Endodermal cell (in vitro differentiated cells): ENCODE measurements at regions not wholly inside any gene's neighbourhood (a gene's known extent, or its start where the extent isn't known, plus 50 kb on each side); places are given as distances from the start of the nearest gene placed in this dataset.

Source experiments
- DNase-seq: peaks from one replicate; pipeline ENCODE4 v3.0.0-alpha.2; 2017
- H3K27ac ChIP-seq: 2 replicates; pipeline ENCODE4 v1.5.1; 2013; ENCODE audit warnings: mild to moderate bottlenecking, low read depth, low read length, moderate library complexity
- H3K27me3 ChIP-seq: 2 replicates; pipeline ENCODE4 v1.6.1; 2013; ENCODE audit warnings: mild to moderate bottlenecking, low read length, moderate library complexity; ENCODE audit not compliant: insufficient read depth, control insufficient read depth, poor library complexity, severe bottlenecking
- H3K36me3 ChIP-seq: 2 replicates; pipeline ENCODE4 v1.7.0; 2013; ENCODE audit warnings: mild to moderate bottlenecking, low read length, moderate library complexity; ENCODE audit not compliant: control insufficient read depth, insufficient read depth
- H3K4me1 ChIP-seq: one replicate; pipeline ENCODE4 v1.7.0; 2013; ENCODE audit warnings: low read length; ENCODE audit not compliant: control insufficient read depth, insufficient read depth
- H3K4me3 ChIP-seq: 2 replicates; pipeline ENCODE4 v1.5.1; 2013; ENCODE audit warnings: mild to moderate bottlenecking, low read length, moderate library complexity
- H3K9ac ChIP-seq: 2 replicates; pipeline ENCODE4 v1.6.1; 2013; ENCODE audit warnings: mild to moderate bottlenecking, low read length, moderate library complexity; ENCODE audit not compliant: poor library complexity, severe bottlenecking; ENCODE audit errors: extremely low read depth
- H3K9me3 ChIP-seq: 2 replicates; pipeline ENCODE4 v1.6.1; 2013; ENCODE audit warnings: mild to moderate bottlenecking, low read length, moderate library complexity; ENCODE audit not compliant: control insufficient read depth
- H3K27ac Mint-ChIP-seq: 2 replicates; pipeline ENCODE4 v1.8.0; 2020; ENCODE audit warnings: mixed read lengths
- H3K27me3 Mint-ChIP-seq: 2 replicates; pipeline ENCODE4 v1.8.0; 2021; ENCODE audit warnings: mild to moderate bottlenecking, mixed read lengths; ENCODE audit not compliant: insufficient read depth
- H3K36me3 Mint-ChIP-seq: 2 replicates; pipeline ENCODE4 v1.8.0; 2020; ENCODE audit warnings: low read depth, mixed read lengths
- H3K4me1 Mint-ChIP-seq: 2 replicates; pipeline ENCODE4 v1.8.0; 2020; ENCODE audit warnings: mixed read lengths
- H3K4me3 Mint-ChIP-seq: 2 replicates; pipeline ENCODE4 v1.8.0; 2020; ENCODE audit warnings: mild to moderate bottlenecking, moderate library complexity, mixed read lengths
- H3K9me3 Mint-ChIP-seq: 2 replicates; pipeline ENCODE4 v1.8.0; 2020; ENCODE audit warnings: mild to moderate bottlenecking, mixed read lengths
- CTCF ChIP-seq: fragments of 200-600 bp; sonication (generic); conservative IDR thresholded peaks from 2 replicates; pipeline ENCODE4 v1.5.0; 2021; ENCODE audit warnings: antibody characterized with exemption, mild to moderate bottlenecking
- WGBS, 2 experiments: methylation state at CpG; one replicate each; pipeline versions ENCODE4 v1.1.5 to v1.1.7; 2013; ENCODE audit warnings: missing lambda C conversion rate in 2 of 2, mixed read lengths in 1 of 2; ENCODE audit not compliant: insufficient coverage in 1 of 2, insufficient read length in 1 of 2; 5-methylcytosine and 5-hydroxymethylcytosine counted together

DNA sequence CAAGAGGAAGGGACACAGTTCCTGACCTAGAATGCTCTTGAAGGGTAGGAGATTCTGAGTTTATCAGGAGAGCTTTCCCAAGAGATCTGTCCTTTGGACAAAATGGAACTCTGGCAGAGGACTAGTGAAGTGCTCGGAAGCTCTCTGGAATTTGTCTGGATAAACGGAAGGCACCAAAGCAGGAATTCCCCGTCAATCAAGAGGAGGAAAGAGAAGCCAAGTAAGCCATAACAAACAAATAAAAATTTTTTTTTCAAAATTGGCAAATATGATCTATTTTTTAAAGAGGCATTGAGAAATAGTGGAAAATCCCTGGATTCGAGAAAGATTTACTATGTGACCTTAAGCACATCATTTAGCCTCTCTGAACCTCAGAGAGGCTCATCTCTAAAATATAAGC, 99.2 kb downstream of the GRIN2B start:
- H3K4me1 Mint-ChIP-seq, result no peaks in the 10 kb centered on the region
- H3K4me1 ChIP-seq, result no peaks in the 10 kb centered on the region
- H3K27ac Mint-ChIP-seq, result no peak overlapping the region
- 94 to 100% methylated on average over 1 to 4 of the region's 4 CpGs for WGBS, 2 experiments
- no peak overlapping the region for H3K27ac ChIP-seq
- H3K36me3 Mint-ChIP-seq, result no peaks in the 10 kb centered on the region
- no peak overlapping the region for H3K4me3 ChIP-seq
- DNase-seq, result no peak
- no peaks in the 10 kb centered on the region for H3K27me3 ChIP-seq
- TF ChIP-seq CTCF, result no peak
- H3K9ac ChIP-seq, result no peak overlapping the region
- H3K4me3 Mint-ChIP-seq, result no peak overlapping the region
- no peaks in the 10 kb centered on the region for H3K9me3 Mint-ChIP-seq
- no peaks in the 10 kb centered on the region for H3K9me3 ChIP-seq
- peaks cover 10% of the 10 kb centered on the region for H3K27me3 Mint-ChIP-seq
- H3K36me3 ChIP-seq, result no peaks in the 10 kb centered on the region

- no peaks in the 10 kb centered on the region for H3K9me3 Mint-ChIP-seq
- 70 to 91% methylated on average over 2 to 4 of the region's 4 CpGs for WGBS, 2 experiments
- TF ChIP-seq CTCF, result no peak
- H3K9me3 ChIP-seq, result no peaks in the 10 kb centered on the region
- no peaks in the 10 kb centered on the region for H3K36me3 ChIP-seq
- peaks cover 2% of the 10 kb centered on the region for H3K4me1 ChIP-seq
- H3K36me3 Mint-ChIP-seq, result no peaks in the 10 kb centered on the region
- no peak overlapping the region for H3K4me3 Mint-ChIP-seq
- no peak overlapping the region for H3K27ac ChIP-seq
- H3K4me1 Mint-ChIP-seq, result peaks cover 8% of the 10 kb centered on the region
- peaks cover 4% of the 10 kb centered on the region for H3K27me3 Mint-ChIP-seq
- no peak overlapping the region for H3K4me3 ChIP-seq
- no peak overlapping the region for H3K27ac Mint-ChIP-seq
- H3K9ac ChIP-seq, result no peak overlapping the region
- H3K27me3 ChIP-seq, result no peaks in the 10 kb centered on the region
- no peak for DNase-seq
These were observed 100.8 kb downstream of the GRIN2B start for GRCh38 chr12:13880613-13881012.

DNA sequence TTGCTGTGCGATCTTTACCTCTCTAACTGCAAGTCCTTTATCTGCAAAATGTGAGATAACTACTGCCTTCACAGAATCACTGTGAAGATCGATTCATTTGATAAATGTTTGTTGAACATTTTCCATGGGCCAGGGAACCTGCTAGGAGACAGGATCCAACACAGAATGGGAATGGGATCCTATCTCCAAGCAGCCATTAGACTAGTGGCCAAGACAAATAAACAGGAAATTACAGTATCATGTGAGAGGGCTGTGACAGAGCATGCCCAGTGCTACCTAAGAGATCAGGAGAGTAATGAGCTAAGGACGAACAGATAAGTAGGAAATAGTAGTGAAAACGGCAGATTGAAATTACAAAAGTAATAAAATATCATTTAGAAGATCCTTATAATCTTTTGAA, 105.7 kb downstream of the GRIN2B start:
- no peak overlapping the region for H3K4me3 Mint-ChIP-seq
- 93 to 100% methylated on average over 2 to 4 of the region's 4 CpGs for WGBS, 2 experiments
- peak; percentile 21 for TF ChIP-seq CTCF
- H3K27me3 Mint-ChIP-seq, result peaks cover 10% of the 10 kb centered on the region
- peaks cover 2% of the 10 kb centered on the region for H3K4me1 ChIP-seq
- H3K9ac ChIP-seq, result no peak overlapping the region
- no peak overlapping the region for H3K4me3 ChIP-seq
- H3K36me3 Mint-ChIP-seq, result no peaks in the 10 kb centered on the region
- H3K27ac Mint-ChIP-seq, result no peak overlapping the region
- H3K9me3 ChIP-seq, result no peaks in the 10 kb centered on the region
- no peak for DNase-seq
- H3K36me3 ChIP-seq, result no peaks in the 10 kb centered on the region
- H3K27me3 ChIP-seq, result no peaks in the 10 kb centered on the region
- peaks cover 10% of the 10 kb centered on the region for H3K4me1 Mint-ChIP-seq
- H3K27ac ChIP-seq, result no peak overlapping the region
- no peaks in the 10 kb centered on the region for H3K9me3 Mint-ChIP-seq
